ENCODE measurements at regions not wholly inside any gene's neighbourhood (a gene's known extent, or its start where the extent isn't known, plus 50 kb on each side); places are given as distances from the start of the nearest gene placed in this dataset.

DNA sequence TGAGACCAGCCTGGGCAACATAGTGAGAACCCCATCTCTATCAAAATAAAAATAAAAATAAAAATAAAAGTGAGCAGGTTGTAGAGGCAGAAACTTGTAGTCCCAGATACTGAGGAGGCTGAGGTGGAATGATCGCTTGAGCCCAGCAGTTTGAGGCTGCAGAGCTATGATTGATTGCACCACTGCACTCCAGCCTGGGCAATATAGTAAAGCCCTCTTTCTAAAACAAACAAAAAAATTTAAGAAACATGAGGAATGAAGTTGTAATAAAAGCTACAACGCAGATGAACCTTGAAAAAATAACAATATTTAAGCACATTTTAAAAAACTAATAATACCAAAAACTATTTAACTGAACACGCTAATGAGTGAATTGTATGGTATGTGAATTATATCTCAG, 919.3 kb downstream of the UQCRFS1 start:
- TF ChIP-seq, protein P1, sequence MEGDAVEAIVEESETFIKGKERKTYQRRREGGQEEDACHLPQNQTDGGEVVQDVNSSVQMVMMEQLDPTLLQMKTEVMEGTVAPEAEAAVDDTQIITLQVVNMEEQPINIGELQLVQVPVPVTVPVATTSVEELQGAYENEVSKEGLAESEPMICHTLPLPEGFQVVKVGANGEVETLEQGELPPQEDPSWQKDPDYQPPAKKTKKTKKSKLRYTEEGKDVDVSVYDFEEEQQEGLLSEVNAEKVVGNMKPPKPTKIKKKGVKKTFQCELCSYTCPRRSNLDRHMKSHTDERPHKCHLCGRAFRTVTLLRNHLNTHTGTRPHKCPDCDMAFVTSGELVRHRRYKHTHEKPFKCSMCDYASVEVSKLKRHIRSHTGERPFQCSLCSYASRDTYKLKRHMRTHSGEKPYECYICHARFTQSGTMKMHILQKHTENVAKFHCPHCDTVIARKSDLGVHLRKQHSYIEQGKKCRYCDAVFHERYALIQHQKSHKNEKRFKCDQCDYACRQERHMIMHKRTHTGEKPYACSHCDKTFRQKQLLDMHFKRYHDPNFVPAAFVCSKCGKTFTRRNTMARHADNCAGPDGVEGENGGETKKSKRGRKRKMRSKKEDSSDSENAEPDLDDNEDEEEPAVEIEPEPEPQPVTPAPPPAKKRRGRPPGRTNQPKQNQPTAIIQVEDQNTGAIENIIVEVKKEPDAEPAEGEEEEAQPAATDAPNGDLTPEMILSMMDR (conservative IDR thresholded peaks at IDR 0.05): no peak
- TF ChIP-seq EZH2 (IDR thresholded peaks at IDR 0.05; ENCODE audit: low read depth): no peak

Data from PC-9 (cell line).